ENCODE measurements at regions not wholly inside any gene's neighbourhood (a gene's known extent, or its start where the extent isn't known, plus 50 kb on each side); places are given as distances from the start of the nearest gene placed in this dataset.

GRCh38 chr3:162370141-162370540, 873.5 kb downstream of the OTOL1 start:
- no peak for TF ChIP-seq CTCF (IDR thresholded peaks at IDR 0.05; ENCODE audit: low read length, missing control alignments)
- no peak for DNase-seq (ENCODE audit: low read depth)

GRCh38 chr3:162376761-162377160, 880.2 kb downstream of the OTOL1 start:
- no peak for TF ChIP-seq CTCF (IDR thresholded peaks at IDR 0.05; ENCODE audit: low read length, missing control alignments)
- DNase-seq (ENCODE audit: low read depth), result no peak
- no peak overlapping the region for H3K4me3 ChIP-seq (replicated peaks; ENCODE audit: low read depth, low read length)

More at GRCh38 chr3:162370141-162370540, 873.5 kb downstream of the OTOL1 start:
- H3K4me3 ChIP-seq (replicated peaks; ENCODE audit: low read depth, low read length), result no peak overlapping the region

- no peak for DNase-seq (ENCODE audit: low read depth)
- no peak overlapping the region for H3K4me3 ChIP-seq (replicated peaks; ENCODE audit: low read depth, low read length)
- no peak for TF ChIP-seq CTCF (IDR thresholded peaks at IDR 0.05; ENCODE audit: low read length, missing control alignments)
Observed at GRCh38 chr3:162377608-162378007, 881.0 kb downstream of the OTOL1 start.

- TF ChIP-seq CTCF (IDR thresholded peaks at IDR 0.05; ENCODE audit: low read length, missing control alignments), result no peak
- H3K4me3 ChIP-seq (replicated peaks; ENCODE audit: low read depth, low read length), result no peak overlapping the region
- DNase-seq (ENCODE audit: low read depth), result no peak
Observed at GRCh38 chr3:162385387-162385786, 888.8 kb downstream of the OTOL1 start.

GRCh38 chr3:162390891-162391290, 894.3 kb downstream of the OTOL1 start:
- H3K4me3 ChIP-seq (replicated peaks; ENCODE audit: low read depth, low read length), result no peak overlapping the region
- no peak for TF ChIP-seq CTCF (IDR thresholded peaks at IDR 0.05; ENCODE audit: low read length, missing control alignments)
- peak; percentile 63 for DNase-seq (ENCODE audit: low read depth)

GRCh38 chr3:162391301-162391700, 894.7 kb downstream of the OTOL1 start:
- H3K4me3 ChIP-seq (replicated peaks; ENCODE audit: low read depth, low read length), result peak overlapping the region; percentile 6
- no peak for TF ChIP-seq CTCF (IDR thresholded peaks at IDR 0.05; ENCODE audit: low read length, missing control alignments)
- peak; percentile 47 for DNase-seq (ENCODE audit: low read depth)

- no peak overlapping the region for H3K4me3 ChIP-seq (replicated peaks; ENCODE audit: low read depth, low read length)
- TF ChIP-seq CTCF (IDR thresholded peaks at IDR 0.05; ENCODE audit: low read length, missing control alignments), result no peak
- DNase-seq (ENCODE audit: low read depth), result no peak
Observed at GRCh38 chr3:162395496-162395895, 898.9 kb downstream of the OTOL1 start.
